ENCODE measurements at regions not wholly inside any gene's neighbourhood (a gene's known extent, or its start where the extent isn't known, plus 50 kb on each side); places are given as distances from the start of the nearest gene placed in this dataset.

DNA sequence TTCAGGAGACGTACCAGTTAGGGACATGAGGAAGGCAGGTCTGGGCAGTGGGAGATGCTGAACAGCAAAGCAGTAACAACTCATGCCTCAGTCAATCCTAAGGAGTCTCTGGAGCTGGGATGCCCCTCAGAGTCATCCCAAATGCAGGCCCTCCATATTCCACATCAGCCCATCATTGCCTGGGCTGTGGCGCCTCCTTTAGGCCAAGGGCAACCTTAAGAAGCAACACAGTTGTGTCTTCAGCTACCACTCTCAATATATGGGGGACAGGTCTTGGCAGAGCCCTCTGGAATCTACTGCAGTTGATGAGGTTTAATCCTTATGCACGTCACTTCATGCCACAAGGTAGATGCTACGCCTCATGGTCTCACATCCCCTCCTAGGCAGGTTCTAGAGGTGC is 682.0 kb upstream of the RAB6C start:
- in situ Hi-C loops (cut with HindIII; ENCODE audit: low sequenced_read_pairs): no loop called here

DNA sequence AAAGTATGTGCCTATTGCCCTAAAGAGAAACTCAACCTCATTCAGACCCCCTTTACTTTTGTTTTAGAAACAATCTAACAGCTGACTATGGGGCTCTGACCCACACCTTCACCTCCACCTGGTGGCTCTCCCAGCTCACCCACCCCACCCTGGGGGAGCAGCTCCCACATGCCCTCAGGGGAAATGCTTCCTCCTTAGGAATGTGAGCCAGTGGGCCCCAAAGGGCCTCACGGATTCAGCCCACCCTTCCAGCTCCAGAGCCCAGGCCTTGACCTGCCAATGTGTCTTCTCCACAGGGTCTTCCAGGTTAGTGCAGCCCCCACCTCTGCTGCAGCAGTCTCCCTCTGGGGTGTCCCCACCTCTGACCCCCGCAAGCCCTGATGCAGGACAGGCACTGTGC is 680.1 kb upstream of the RAB6C start:
- in situ Hi-C loops (cut with HindIII; ENCODE audit: low sequenced_read_pairs): no loop called here

- in situ Hi-C loops (cut with HindIII; ENCODE audit: low sequenced_read_pairs): no loop called here
Measured at GRCh38 chr2:129299756-129300155, 679.7 kb upstream of the RAB6C start.

- in situ Hi-C loops (cut with HindIII; ENCODE audit: low sequenced_read_pairs): no loop called here
Measured at GRCh38 chr2:129300456-129300855, 679.0 kb upstream of the RAB6C start.

- in situ Hi-C loops (cut with HindIII; ENCODE audit: low sequenced_read_pairs): no loop called here
Measured at GRCh38 chr2:129301431-129301913, 678.0 kb upstream of the RAB6C start.

DNA sequence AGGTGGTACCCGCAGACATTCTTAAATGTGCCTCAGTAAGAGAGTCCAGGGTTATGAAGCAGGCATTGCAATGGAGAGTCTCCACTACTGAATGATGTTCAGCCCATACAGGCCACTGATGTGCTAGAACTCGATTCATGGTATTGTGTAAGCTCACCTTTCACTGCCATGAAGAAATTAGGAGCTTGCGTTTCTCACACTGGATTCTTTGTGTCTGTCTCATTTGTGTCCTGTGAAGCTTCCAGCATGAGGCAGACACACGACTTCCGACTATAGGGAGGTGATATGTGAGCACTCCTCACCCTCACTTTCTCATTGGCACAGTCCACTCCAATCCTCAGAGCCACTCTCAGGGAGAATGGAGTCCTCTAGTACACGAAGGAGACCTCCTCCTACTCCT is 677.4 kb upstream of the RAB6C start:
- in situ Hi-C loops (cut with HindIII; ENCODE audit: low sequenced_read_pairs): no loop called here

DNA sequence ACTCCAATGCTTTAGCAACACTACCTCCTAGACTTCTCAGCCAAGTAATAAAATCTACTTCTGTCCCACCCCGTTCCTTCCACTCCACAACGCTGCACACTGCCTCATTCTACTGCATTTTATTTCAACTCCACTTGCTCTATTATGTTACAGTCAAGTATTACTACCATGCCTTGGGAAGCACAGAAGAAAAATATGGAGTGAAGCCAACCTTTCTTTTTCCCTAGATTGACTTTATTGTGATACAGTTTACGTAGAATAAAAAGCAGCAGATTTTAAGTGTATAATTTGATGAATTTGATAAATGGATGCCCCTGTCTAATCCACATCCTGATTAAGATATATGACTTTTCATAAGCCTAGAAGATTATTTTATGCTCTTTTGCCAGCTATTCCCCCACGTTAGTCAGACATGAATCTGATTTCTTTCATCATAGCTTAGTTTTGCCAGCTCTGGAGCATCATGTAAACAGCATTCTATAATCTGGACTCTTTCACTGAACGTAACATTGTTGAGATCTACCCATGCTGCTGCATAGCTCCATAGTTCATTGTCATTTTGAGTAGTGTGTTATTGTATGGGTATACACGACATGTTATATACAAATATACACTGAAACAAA is 676.8 kb upstream of the RAB6C start:
- in situ Hi-C loops (cut with HindIII; ENCODE audit: low sequenced_read_pairs): no loop called here

GRCh38 chr2:129314120-129314519 is 665.3 kb upstream of the RAB6C start:
- in situ Hi-C loops (cut with HindIII; ENCODE audit: low sequenced_read_pairs): no loop called here

DNA sequence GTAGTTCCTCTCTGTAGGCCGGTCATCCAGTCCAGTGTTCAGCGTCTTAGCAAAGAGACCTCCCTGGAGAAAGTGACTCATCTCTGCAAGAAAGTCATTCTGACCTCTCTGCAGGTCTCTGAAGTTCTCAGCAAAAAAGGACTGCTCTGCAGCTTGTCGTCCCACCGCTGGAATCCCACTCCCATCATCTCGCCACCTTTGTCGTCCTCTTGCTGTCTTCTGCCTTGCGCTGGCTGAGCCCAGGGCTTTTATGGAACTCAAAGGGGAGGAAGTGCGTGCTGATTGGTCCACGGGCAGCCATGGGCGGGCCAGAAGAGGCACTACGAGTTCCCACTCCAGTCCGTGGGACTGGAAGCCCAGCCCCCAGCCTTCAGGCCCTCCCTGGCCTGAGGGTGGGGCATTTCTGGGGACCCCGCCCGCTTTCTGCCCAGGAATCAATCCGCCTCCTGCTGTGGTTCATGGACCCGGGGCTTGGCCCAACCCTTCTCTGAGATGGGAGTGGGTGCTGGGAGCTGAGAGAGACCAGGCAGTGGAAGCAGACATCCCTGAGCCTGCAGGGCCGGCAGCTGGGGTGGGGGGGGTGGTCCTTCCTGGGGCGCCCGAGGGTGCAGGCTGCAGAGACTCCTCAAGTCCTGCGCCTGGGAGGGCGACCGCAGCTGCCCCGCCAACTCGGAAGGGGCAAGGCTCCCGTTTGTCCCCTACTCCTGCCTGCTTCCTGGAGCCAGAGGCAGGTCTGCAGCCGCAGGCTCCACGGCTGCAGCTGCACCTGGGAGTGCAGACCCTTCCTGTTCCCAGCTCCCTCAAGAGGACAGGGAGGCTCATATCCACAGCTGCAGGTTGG is 660.7 kb upstream of the RAB6C start:
- in situ Hi-C loops (cut with HindIII; ENCODE audit: low sequenced_read_pairs): no loop called here

DNA sequence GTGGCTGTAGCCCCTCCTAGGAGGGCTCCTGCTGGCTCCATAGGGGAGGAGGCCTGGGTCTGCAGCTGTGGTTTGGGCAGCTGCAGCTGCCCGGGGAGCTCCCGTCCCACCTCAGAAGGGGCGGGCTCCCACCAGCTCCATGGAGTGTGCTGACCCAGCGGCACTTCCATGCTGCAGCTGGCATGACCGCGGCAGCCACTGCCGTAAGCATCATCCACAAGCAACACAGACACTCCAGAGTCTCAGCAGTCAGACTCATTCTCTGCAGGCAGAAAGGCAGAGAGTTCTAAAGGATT is 660.1 kb upstream of the RAB6C start:
- in situ Hi-C loops (cut with HindIII; ENCODE audit: low sequenced_read_pairs): no loop called here

DNA sequence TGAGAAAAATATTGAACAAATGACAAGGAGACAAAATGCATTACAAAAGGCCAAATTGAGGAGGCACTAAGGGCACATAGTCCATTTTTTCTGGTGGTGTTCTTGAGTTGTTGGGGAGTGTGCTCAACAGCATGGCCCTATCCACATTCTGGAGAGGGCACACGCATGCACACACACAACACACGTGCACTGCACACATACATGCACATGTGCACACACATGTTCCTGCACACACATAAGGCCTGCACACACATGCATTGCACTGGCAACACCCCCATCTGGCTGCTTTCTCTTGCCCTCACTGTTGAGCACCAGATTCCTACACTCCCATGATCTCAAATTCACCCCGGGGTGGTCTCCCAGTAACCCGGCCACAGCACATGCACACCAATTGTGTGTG is 659.2 kb upstream of the RAB6C start:
- in situ Hi-C loops (cut with HindIII; ENCODE audit: low sequenced_read_pairs): no loop called here

GRCh38 chr2:129324349-129324748 is 655.1 kb upstream of the RAB6C start:
- in situ Hi-C loops (cut with HindIII; ENCODE audit: low sequenced_read_pairs): no loop called here

DNA sequence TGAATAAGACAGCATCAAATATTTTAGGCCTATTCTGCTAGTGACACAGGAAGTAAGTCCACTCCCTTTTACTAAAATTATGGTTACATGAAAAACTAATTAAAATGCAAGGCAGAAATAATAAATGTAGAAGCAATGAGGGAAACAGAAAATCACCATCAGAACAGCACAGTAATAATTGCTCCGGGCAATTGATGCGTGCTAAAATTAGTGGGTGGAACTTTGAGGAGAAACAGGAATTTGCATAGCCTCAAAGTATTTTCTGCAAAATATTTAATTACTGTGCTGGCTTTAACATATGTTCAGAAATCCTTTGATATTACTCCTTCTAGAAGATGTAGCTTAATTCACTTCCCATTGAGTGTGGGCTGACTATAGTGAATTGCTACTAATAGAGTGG is 654.3 kb upstream of the RAB6C start:
- in situ Hi-C loops (cut with HindIII; ENCODE audit: low sequenced_read_pairs): no loop called here

DNA sequence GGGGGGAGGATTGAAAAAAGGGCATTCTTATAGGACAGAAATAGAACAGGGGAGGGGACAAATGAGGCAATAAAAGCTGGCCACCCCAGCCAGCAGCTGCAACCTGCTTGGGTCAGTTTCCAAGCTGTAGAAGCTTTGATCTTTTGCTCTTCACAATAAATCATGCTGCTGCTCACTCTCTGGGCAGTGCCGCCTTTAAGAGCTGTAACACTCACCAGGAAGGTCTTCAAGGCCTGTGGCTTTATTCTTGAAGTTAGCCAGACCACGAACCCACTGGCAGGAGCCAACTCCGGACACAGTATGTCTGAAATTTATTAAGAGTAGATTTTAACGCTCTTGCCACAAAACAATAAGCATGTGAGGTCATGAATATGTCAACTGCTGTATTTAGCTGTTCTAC is 649.9 kb upstream of the RAB6C start:
- in situ Hi-C loops (cut with HindIII; ENCODE audit: low sequenced_read_pairs): no loop called here

DNA sequence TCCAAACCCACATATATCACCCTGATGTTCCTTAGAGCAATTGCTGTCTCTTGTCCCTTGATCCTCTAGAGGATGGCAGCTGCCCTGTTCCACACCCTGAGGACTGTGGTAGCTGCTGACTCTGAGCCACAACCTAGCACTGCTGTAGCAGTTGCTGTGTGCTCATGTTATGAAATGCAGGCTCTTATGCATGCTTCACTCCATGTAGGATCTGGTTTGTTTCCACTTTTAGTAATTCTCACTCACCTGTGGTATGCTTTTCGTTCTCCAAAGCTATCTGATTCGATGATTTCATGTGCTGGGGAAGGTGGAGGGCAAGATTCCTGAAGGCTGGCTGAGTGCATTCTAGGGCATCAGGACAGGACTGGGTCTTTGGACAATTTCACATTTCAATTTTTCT is 649.0 kb upstream of the RAB6C start:
- in situ Hi-C loops (cut with HindIII; ENCODE audit: low sequenced_read_pairs): no loop called here

DNA sequence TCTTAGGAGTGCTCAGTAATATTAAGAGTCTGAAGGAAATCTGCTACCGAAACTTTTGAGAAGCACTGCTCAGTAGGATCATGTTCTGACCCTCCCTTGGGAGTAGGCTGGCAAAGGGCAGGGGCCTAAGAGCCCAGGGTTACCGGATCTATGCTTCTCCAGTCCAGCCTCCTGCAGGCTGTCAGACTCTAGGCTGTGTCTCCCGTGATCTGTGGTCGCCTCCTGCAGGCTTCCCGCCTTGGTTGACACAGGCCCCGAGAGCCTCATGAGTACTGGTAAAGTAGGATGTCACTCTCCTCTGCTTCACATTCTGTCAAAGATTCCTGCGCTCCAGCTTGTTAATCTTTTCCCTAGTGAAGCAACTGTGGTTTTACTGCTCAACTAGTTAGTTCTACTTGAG is 647.8 kb upstream of the RAB6C start:
- in situ Hi-C loops (cut with HindIII; ENCODE audit: low sequenced_read_pairs): no loop called here

- in situ Hi-C loops (cut with HindIII; ENCODE audit: low sequenced_read_pairs): no loop called here
Measured at GRCh38 chr2:129334128-129334527, 645.3 kb upstream of the RAB6C start.

DNA sequence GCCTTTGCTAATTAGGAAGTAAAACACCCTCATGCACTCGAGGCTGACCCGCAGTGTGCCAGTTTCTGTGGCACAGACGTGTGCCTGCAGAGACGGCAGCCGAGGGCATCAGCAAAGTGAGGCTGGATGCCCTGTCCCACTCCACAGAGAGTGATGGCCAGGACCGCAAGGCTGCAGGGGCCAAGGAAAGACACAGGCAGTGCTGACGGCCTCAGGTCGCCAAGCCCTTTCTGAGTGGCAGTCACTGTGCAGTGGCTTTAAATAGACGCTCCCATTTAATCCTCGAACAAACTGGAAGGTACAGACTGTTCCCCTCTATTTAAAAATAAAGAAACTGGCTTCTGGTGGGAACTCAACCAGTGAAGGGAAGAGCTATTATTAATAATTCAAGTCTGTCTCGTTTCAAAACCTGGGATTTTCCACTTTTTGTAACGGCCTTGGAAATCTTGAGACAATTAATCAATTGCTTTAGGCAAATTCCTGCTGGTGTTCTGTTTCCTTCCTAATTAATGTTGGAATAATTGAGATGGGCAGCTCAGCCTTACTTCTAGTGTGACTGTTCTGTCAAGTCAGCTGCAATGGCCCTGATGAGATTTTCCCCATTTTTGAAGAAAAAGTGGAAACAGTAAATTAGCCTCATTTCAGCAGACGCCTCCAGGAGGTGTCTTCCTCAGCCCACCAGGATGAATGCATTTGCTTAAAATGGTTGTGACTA is 644.6 kb upstream of the RAB6C start:
- in situ Hi-C loops (cut with HindIII; ENCODE audit: low sequenced_read_pairs): no loop called here

- in situ Hi-C loops (cut with HindIII; ENCODE audit: low sequenced_read_pairs): no loop called here
Measured at GRCh38 chr2:129336276-129336675, 643.2 kb upstream of the RAB6C start.

DNA sequence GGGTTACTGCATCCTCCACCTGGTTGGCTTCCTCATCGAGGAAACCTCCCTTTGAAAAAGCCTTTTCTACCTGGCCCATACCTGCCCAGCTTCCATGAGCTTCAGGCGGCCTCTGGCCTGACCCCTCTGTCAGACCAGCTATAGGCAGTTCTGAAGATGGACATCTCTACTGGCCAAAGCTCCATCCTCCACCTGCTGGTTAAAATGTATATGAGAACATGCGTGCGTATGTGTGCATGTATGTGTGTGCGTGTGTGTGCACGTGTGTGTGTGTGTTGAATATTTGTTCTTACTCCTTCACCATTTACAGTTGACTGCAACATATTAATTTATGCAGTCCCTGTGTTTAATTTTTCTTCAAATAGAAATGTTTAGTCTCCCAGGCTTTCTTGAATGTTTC is 642.4 kb upstream of the RAB6C start:
- in situ Hi-C loops (cut with HindIII; ENCODE audit: low sequenced_read_pairs): no loop called here

GRCh38 chr2:129345540-129345939 is 633.9 kb upstream of the RAB6C start:
- in situ Hi-C loops (cut with HindIII; ENCODE audit: low sequenced_read_pairs): no loop called here
